Epithelial cell of prostate (primary cell): ENCODE measurements at regions not wholly inside any gene's neighbourhood (a gene's known extent, or its start where the extent isn't known, plus 50 kb on each side); places are given as distances from the start of the nearest gene placed in this dataset.

Source experiments
- DNase-seq: peaks from one replicate; pipeline ENCODE4 v3.0.0-alpha.2; 2011; ENCODE audit warnings: low read depth, low spot score
- H3K27ac ChIP-seq: fragments of 450-650 bp; 2 replicates; pipeline ENCODE4 v1.5.1; 2017; ENCODE audit warnings: mild to moderate bottlenecking

GRCh38 chr2:217552081-217552480 lies 450.7 kb downstream of the TNS1 start:
- no peak overlapping the region for H3K27ac ChIP-seq
- no peak for DNase-seq

DNA sequence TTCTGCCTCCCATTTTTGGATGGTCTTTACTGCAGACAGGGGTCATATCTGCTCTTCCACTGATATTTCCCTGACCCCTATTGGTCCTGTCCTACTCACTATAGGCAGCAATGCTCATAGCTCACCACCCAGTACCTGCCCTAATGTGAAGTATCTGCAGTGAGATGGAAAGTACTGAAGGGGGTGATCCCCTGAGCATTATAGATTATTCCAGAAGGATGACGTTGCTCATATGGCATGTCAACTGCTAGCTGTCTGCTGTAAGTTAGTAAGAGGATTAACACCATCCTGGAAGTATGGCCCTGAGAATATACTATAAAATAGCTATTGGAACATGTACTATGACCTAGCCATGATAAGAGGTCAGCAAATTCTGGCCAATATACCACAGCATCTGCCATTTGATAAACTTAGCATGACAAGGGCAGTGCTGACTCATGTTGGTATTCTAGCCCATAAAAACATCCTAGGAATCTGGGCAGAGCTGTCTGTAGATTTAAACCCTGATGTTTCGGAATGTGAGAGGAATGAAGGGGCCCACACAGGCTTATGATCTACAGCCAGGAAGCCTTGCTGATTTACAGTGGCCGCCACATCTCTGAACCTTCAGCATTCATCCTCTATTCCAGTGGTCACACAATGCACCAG lies 451.4 kb downstream of the TNS1 start:
- DNase-seq, result no peak
- no peak overlapping the region for H3K27ac ChIP-seq

GRCh38 chr2:217539126-217539525 lies 463.7 kb downstream of the TNS1 start:
- H3K27ac ChIP-seq, result no peak overlapping the region
- DNase-seq, result no peak

DNA sequence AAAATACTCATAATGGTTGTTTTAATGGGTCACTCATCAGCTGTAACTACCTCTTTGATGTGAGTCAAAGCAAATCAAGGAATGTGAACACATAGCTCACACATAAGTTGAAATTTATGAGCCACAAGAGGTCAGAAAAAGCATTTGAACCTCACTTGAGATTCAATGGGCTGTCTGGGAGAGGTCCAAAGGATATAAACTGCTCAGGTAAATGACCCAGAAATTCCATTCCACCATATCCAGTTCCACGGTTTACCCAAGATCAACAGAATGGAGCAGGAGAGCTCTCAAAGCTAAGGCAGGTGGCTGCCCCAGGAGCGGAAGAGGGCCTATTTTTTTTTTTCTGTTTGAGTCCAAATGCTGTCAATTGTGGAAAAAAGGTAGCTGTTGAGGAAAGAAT lies 464.1 kb downstream of the TNS1 start:
- no peak for DNase-seq
- no peak overlapping the region for H3K27ac ChIP-seq

- DNase-seq, result no peak
Measured at GRCh38 chr2:217535957-217536708, 466.7 kb downstream of the TNS1 start.

GRCh38 chr2:217530392-217531090 lies 472.3 kb downstream of the TNS1 start:
- no peak for DNase-seq
- no peak overlapping the region for H3K27ac ChIP-seq

More at GRCh38 chr2:217535957-217536708, 466.7 kb downstream of the TNS1 start:
- H3K27ac ChIP-seq, result no peak overlapping the region

GRCh38 chr2:217529271-217529670 lies 473.5 kb downstream of the TNS1 start:
- DNase-seq, result no peak
- no peak overlapping the region for H3K27ac ChIP-seq

- DNase-seq, result no peak
- H3K27ac ChIP-seq, result no peak overlapping the region
Measured at GRCh38 chr2:217527590-217528202, 475.1 kb downstream of the TNS1 start.

- no peak for DNase-seq
- H3K27ac ChIP-seq, result no peak overlapping the region
Measured at GRCh38 chr2:217525076-217525475, 477.7 kb downstream of the TNS1 start.

DNA sequence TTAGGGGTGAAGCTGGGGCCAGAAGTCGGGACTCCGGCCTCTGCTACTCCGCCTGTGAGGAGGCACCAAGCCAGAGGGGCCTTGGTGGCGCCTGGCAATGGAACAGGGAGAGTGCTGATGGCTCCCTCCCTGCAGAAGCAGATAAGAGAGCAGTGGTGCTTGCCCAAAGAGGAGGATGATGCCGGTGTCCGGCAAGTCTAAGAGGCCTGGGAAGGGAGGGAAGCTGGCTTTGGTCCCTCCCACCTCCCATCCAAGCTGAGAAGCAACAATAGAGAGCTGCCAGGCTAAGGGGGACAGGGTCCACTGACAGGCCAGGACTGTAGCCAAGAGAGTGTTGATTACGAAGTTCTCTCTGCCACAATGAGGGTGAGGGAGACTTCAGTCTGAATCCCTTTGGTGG lies 479.5 kb downstream of the TNS1 start:
- no peak overlapping the region for H3K27ac ChIP-seq
- DNase-seq, result no peak

DNA sequence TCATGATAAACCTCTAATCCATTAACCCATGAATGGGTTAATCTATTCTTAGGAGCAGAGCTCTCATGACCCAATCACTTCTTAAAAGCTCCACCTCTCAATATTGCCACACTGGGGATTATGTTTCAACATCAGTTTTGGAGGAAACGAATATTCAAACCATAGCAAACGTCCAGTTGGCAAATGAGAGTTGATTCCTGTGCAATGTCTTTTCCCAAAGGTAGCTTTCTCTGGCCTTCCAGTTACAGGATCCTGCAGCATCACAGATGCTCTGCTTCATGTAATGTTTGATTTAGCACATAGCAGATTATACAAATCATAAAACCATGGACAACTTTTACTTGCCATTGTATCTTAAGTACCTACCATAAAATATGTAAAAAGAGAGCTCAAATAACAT lies 481.0 kb downstream of the TNS1 start:
- no peak overlapping the region for H3K27ac ChIP-seq
- DNase-seq, result no peak

DNA sequence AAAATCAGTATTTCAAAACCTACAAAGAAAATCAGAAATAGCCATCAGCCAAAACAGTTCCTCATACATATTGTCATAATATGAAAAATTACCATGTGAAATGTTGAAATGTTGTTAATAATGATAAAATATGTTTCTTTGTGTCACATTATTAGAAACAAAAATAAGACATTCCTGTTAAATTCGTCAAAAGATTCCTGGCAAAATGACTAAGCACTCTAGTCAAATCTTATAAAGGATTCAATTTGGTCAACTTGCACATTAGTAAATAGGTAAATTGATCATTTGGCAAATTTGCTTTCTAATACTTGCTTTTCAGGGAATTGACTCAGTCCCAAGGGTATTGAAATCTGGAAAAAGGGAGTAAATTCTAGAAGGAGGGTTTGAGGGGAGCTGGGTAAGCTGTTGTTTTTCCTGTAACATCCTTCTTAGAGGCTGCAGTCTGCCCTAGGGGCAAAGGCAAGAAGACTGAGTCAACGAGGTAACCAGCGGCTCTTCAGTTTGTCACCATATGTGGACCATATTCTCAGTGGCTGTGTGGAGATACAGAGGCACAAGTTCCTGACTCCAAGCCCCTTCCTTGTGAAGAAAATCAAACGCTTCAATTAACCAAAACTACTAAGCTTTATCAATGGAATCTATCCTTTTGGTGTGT lies 482.3 kb downstream of the TNS1 start:
- H3K27ac ChIP-seq, result no peak overlapping the region
- no peak for DNase-seq

- H3K27ac ChIP-seq, result no peak overlapping the region
- no peak for DNase-seq
Measured at GRCh38 chr2:217517402-217517801, 485.4 kb downstream of the TNS1 start.

DNA sequence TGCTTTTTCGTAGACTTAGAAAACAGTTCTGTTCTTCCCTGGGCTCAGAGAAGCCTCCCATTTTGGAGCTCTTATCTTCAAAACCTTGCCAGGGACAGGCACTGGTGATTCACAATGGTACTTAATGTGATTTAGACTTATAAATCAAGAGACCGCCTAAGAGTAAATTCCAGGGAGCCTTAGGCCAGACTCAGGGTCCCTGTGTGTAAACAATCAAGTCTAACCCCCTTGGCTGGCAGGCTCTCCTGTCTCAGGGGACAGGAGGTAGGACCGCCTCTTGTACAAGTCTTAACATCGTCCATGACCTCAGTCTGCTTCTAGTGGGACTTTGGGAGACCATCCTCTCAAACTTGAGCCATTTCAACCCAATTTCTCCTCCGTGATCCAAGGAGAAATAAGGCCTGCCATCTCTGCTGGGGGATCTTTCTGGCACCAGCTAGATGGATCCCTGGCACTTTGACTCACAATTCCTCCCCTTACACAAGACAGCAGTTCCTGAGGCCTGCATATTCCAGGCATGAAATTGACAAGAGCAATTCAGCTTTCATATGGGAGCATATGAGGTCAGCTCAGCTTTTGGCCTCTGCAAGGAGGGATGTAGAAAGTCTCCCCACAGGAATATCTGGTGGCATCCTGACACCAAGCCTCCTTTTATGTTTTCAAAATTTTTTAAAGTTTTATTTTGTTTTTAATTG lies 487.0 kb downstream of the TNS1 start:
- H3K27ac ChIP-seq, result no peak overlapping the region
- no peak for DNase-seq

GRCh38 chr2:217513258-217513657 lies 489.5 kb downstream of the TNS1 start:
- no peak for DNase-seq
- H3K27ac ChIP-seq, result no peak overlapping the region

- no peak overlapping the region for H3K27ac ChIP-seq
- DNase-seq, result no peak
Measured at GRCh38 chr2:217512728-217513127, 490.1 kb downstream of the TNS1 start.

DNA sequence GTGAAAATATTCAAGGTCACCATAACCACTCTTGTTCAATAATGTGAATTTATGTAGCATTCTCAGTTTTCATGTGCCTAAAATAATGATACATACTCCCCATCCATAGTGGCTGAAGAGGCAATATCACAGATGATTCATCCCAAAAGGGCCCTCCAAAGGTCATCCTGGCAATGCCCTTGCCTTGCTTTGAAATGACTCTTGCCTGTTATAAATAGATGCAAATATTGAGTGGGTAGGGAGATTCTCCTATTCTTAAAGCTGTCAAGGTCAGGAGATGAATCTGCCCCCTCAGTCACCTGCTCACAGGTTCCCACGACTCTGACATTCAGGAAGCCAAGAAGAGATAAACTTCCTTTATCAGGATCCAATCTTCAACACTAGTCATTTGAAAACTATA lies 490.5 kb downstream of the TNS1 start:
- no peak for DNase-seq
- H3K27ac ChIP-seq, result no peak overlapping the region

GRCh38 chr2:217511850-217512249 lies 490.9 kb downstream of the TNS1 start:
- no peak for DNase-seq
- H3K27ac ChIP-seq, result no peak overlapping the region

DNA sequence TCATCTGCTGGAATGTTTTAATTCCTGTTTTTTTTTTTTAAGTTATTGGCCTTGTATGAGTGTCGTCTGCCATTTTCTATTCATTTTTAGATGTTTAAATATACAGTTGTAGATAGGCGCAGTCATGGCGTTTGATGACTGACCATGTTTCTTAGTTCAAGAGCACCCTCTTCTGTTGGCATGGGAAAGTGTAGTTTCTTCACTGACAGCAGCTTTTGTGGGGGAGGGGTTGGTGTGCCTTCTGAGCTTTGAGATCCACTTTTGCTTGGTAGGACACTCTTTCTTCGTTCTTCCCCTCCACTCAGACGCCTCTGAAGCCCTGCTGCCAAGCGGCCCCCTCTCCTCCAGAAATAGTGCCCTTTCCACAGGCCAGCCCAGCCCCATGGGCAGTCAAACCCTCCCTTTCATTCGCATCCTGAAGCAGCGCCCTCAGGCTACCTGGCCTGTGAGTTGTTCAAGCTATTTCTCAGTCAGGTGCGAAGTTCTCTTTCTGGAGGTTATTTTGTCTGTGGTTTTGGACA lies 492.0 kb downstream of the TNS1 start:
- peak; percentile 18 for DNase-seq
- no peak overlapping the region for H3K27ac ChIP-seq

DNA sequence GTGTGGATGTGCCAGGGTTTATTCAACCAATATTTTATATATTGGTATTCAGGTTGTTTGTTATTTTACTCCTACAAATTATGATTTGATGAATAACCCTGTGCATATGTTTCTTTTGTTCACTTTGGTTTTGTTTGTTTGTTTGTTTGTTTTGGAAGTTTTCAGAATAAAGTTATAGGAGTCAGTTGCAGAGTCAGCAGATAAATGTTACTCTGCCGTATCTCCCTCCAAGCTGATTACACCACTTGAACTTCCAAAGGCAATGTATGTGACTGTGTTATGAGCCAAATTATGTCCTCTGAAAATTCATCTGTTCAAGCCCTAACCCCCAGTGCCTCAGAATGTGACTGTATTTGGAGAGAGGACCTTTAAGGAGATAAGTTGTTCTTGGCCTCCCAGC lies 497.5 kb downstream of the TNS1 start:
- no peak for DNase-seq
- no peak overlapping the region for H3K27ac ChIP-seq
